Endodermal cell (in vitro differentiated cells): ENCODE measurements at regions not wholly inside any gene's neighbourhood (a gene's known extent, or its start where the extent isn't known, plus 50 kb on each side); places are given as distances from the start of the nearest gene placed in this dataset.
A peak's percentile ranks its signal among the peaks of the same experiment; 100 is the strongest.

Source experiments
- DNase-seq: peaks from one replicate; pipeline ENCODE4 v3.0.0-alpha.2; 2017
- H3K27ac ChIP-seq: 2 replicates; pipeline ENCODE4 v1.5.1; 2013; ENCODE audit warnings: mild to moderate bottlenecking, low read depth, low read length, moderate library complexity
- H3K27me3 ChIP-seq: 2 replicates; pipeline ENCODE4 v1.6.1; 2013; ENCODE audit warnings: mild to moderate bottlenecking, low read length, moderate library complexity; ENCODE audit not compliant: insufficient read depth, control insufficient read depth, poor library complexity, severe bottlenecking
- H3K36me3 ChIP-seq: 2 replicates; pipeline ENCODE4 v1.7.0; 2013; ENCODE audit warnings: mild to moderate bottlenecking, low read length, moderate library complexity; ENCODE audit not compliant: control insufficient read depth, insufficient read depth
- H3K4me1 ChIP-seq: one replicate; pipeline ENCODE4 v1.7.0; 2013; ENCODE audit warnings: low read length; ENCODE audit not compliant: control insufficient read depth, insufficient read depth
- H3K4me3 ChIP-seq: 2 replicates; pipeline ENCODE4 v1.5.1; 2013; ENCODE audit warnings: mild to moderate bottlenecking, low read length, moderate library complexity
- H3K9ac ChIP-seq: 2 replicates; pipeline ENCODE4 v1.6.1; 2013; ENCODE audit warnings: mild to moderate bottlenecking, low read length, moderate library complexity; ENCODE audit not compliant: poor library complexity, severe bottlenecking; ENCODE audit errors: extremely low read depth
- H3K9me3 ChIP-seq: 2 replicates; pipeline ENCODE4 v1.6.1; 2013; ENCODE audit warnings: mild to moderate bottlenecking, low read length, moderate library complexity; ENCODE audit not compliant: control insufficient read depth
- H3K27ac Mint-ChIP-seq: 2 replicates; pipeline ENCODE4 v1.8.0; 2020; ENCODE audit warnings: mixed read lengths
- H3K27me3 Mint-ChIP-seq: 2 replicates; pipeline ENCODE4 v1.8.0; 2021; ENCODE audit warnings: mild to moderate bottlenecking, mixed read lengths; ENCODE audit not compliant: insufficient read depth
- H3K36me3 Mint-ChIP-seq: 2 replicates; pipeline ENCODE4 v1.8.0; 2020; ENCODE audit warnings: low read depth, mixed read lengths
- H3K4me1 Mint-ChIP-seq: 2 replicates; pipeline ENCODE4 v1.8.0; 2020; ENCODE audit warnings: mixed read lengths
- H3K4me3 Mint-ChIP-seq: 2 replicates; pipeline ENCODE4 v1.8.0; 2020; ENCODE audit warnings: mild to moderate bottlenecking, moderate library complexity, mixed read lengths
- H3K9me3 Mint-ChIP-seq: 2 replicates; pipeline ENCODE4 v1.8.0; 2020; ENCODE audit warnings: mild to moderate bottlenecking, mixed read lengths
- WGBS, 2 experiments: methylation state at CpG; one replicate each; pipeline versions ENCODE4 v1.1.5 to v1.1.7; 2013; ENCODE audit warnings: missing lambda C conversion rate in 2 of 2, mixed read lengths in 1 of 2; ENCODE audit not compliant: insufficient coverage in 1 of 2, insufficient read length in 1 of 2; 5-methylcytosine and 5-hydroxymethylcytosine counted together
- TF ChIP-seq, protein P1 (sequence below): fragments of 200-600 bp; sonication (generic); conservative IDR thresholded peaks from 2 replicates; pipeline ENCODE4 v1.5.0; 2021; ENCODE audit warnings: antibody characterized with exemption, mild to moderate bottlenecking

DNA sequence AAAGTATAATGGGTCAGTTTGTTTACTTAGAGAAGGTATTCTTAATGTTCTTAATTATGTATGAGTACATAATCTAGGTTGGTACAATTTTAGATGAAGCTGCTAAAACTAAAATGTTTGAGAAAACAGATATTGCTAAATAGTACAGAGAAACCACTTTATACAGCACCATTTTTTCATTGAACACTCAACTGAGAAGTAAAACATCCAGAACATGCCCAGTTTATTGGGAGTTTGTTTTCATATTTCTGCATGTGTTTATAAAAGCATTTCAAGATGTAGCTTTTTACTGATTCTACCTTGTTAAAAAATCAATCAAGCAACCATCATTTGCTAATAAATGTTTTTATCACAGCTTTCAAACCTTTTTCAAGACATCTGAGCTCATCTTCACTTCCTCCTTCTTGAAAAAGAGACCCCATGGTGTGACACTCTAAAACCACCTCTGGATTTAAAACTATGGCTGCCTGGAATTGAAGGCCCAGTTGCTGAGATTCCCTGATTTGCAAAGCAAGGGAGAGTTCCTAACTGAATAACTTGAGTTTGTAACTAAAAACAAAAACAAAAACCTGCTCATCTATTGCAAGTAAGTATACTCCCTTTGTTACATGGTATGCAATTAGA lies 585.9 kb downstream of the ZEB2 start:
- H3K9me3 ChIP-seq, result no peaks in the 10 kb centered on the region
- H3K27ac ChIP-seq, result no peak overlapping the region
- peaks cover 6% of the 10 kb centered on the region for H3K27me3 ChIP-seq
- H3K4me3 Mint-ChIP-seq, result peak overlapping the region; percentile 5
- no peaks in the 10 kb centered on the region for H3K36me3 Mint-ChIP-seq
- H3K27ac Mint-ChIP-seq, result peak overlapping the region; percentile 86
- peaks cover 53% of the 10 kb centered on the region for H3K4me1 Mint-ChIP-seq
- H3K9ac ChIP-seq, result peak overlapping the region; percentile 3
- peaks cover 9% of the 10 kb centered on the region for H3K9me3 Mint-ChIP-seq
- H3K27me3 Mint-ChIP-seq, result peaks cover 13% of the 10 kb centered on the region
- TF ChIP-seq, protein P1, sequence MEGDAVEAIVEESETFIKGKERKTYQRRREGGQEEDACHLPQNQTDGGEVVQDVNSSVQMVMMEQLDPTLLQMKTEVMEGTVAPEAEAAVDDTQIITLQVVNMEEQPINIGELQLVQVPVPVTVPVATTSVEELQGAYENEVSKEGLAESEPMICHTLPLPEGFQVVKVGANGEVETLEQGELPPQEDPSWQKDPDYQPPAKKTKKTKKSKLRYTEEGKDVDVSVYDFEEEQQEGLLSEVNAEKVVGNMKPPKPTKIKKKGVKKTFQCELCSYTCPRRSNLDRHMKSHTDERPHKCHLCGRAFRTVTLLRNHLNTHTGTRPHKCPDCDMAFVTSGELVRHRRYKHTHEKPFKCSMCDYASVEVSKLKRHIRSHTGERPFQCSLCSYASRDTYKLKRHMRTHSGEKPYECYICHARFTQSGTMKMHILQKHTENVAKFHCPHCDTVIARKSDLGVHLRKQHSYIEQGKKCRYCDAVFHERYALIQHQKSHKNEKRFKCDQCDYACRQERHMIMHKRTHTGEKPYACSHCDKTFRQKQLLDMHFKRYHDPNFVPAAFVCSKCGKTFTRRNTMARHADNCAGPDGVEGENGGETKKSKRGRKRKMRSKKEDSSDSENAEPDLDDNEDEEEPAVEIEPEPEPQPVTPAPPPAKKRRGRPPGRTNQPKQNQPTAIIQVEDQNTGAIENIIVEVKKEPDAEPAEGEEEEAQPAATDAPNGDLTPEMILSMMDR, result no peak
- H3K4me1 ChIP-seq, result peaks cover 15% of the 10 kb centered on the region
- peak; percentile 44 for DNase-seq
- peak overlapping the region; percentile 46 for H3K4me3 ChIP-seq
- H3K36me3 ChIP-seq, result no peaks in the 10 kb centered on the region

DNA sequence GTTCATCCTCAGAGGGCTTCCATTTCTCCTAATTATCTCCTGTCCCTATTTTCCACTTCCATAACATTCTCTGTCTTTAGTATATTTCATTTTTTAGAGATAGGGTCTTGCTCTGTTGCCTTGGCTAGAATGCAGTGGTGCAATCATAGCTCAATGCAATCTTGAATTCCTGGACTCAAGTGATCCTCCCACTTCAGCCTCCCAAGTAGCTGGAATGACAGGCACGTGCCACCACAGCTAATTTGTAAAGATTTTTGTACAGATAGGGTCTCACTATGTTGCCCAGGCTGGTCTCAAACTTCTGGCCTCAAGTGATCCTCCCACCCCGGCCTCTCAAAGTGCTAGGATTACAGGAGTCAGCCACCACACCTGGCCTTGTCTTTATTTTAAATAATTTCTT lies 589.0 kb downstream of the ZEB2 start:
- H3K27me3 Mint-ChIP-seq, result peaks cover 1% of the 10 kb centered on the region
- no peak overlapping the region for H3K4me3 ChIP-seq
- H3K4me1 Mint-ChIP-seq, result peaks cover 37% of the 10 kb centered on the region
- H3K9ac ChIP-seq, result no peak overlapping the region
- no peak for DNase-seq
- no peaks in the 10 kb centered on the region for H3K9me3 ChIP-seq
- 83 to 94% methylated on average over 1 to 2 of the region's 2 CpGs for WGBS, 2 experiments
- no peak overlapping the region for H3K4me3 Mint-ChIP-seq
- TF ChIP-seq, protein P1, result no peak
- H3K27ac ChIP-seq, result no peak overlapping the region
- H3K9me3 Mint-ChIP-seq, result peaks cover 9% of the 10 kb centered on the region
- no peaks in the 10 kb centered on the region for H3K36me3 ChIP-seq
- H3K27me3 ChIP-seq, result no peaks in the 10 kb centered on the region
- no peaks in the 10 kb centered on the region for H3K36me3 Mint-ChIP-seq
- peaks cover 17% of the 10 kb centered on the region for H3K4me1 ChIP-seq
- H3K27ac Mint-ChIP-seq, result no peak overlapping the region

DNA sequence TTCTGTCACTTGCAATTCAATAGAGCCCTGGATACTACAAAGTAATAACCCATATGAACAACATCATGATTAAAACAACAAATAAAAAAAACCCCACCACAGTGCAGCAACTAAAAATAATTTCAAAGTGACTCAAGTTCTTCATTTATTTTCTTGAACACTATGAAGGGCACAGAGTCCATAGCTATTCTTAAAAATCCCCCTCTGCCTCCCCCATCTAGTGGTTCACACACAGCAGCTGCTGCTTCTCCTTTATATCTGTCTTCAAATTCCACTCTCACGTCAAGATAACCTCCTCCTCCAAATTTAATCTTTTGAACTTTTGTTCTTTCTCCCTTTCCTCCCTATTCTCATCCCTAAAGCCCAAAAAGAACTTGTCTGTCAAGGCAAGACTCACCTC lies 591.3 kb downstream of the ZEB2 start:
- no peaks in the 10 kb centered on the region for H3K36me3 ChIP-seq
- no peak overlapping the region for H3K4me3 ChIP-seq
- H3K4me1 Mint-ChIP-seq, result peaks cover 21% of the 10 kb centered on the region
- H3K4me1 ChIP-seq, result peaks cover 8% of the 10 kb centered on the region
- DNase-seq, result no peak
- TF ChIP-seq, protein P1, result no peak
- WGBS, 2 experiments, result 68% methylated on average over 1 of the region's 1 CpG; no CpG with 5 or more reads in 1 of the 2 experiments
- no peak overlapping the region for H3K27ac Mint-ChIP-seq
- no peak overlapping the region for H3K27ac ChIP-seq
- no peaks in the 10 kb centered on the region for H3K27me3 ChIP-seq
- no peak overlapping the region for H3K4me3 Mint-ChIP-seq
- no peak overlapping the region for H3K9ac ChIP-seq
- no peaks in the 10 kb centered on the region for H3K27me3 Mint-ChIP-seq
- H3K9me3 Mint-ChIP-seq, result peaks cover 14% of the 10 kb centered on the region
- no peaks in the 10 kb centered on the region for H3K36me3 Mint-ChIP-seq
- H3K9me3 ChIP-seq, result no peaks in the 10 kb centered on the region
